Cerebellar cortex (tissue), 1 donor: ENCODE measurements at regions not wholly inside any gene's neighbourhood (a gene's known extent, or its start where the extent isn't known, plus 50 kb on each side); places are given as distances from the start of the nearest gene placed in this dataset.
"Not testable (repeated sequence)": the region's sequence is repeated elsewhere in the genome, so short reads cannot be mapped to it uniquely, and the experiment has no call there.

Experiments
- DNase-seq: peaks from one replicate; pipeline ENCODE4 v3.0.0-alpha.2; 2015; ENCODE audit warnings: low spot score

DNA sequence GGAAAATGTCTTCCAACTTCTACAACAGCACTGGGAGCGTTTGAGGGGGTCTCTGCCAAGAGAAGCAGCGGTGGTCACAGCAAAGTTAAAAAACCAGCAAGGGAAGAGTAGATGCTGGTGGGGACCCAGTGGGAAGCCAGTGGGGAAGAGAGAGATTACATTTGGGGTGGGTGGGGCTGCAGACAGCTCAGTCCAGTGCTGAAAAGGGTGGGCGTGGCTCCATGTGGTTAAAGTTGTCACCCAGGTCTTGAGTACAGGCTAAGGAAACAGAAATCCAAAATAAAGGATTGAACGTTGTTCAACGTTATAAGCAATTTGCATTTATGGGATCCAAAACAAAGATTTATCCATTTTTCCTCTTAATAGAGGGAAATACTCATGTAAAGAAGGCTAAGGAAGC lies 106.3 kb upstream of the LY86 start:
- no peak for DNase-seq

DNA sequence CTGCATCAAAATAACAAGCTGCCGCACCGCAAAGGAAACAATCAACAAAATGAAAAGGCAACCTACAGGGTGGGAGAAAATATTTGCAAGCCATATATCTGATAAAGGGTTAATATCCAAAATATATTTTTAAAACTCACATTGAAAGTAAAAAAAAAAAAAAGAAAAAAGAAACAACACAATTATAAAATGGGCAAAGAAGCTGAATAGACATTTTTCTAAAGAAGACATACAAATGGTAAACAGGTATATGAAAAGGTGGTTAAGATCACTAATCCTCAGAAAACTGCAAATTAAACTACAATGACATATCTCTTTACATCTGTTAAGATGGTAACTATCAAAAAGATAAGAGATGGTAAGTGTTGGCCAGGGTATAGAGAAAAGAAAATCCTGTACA lies 105.4 kb upstream of the LY86 start:
- DNase-seq = no peak

DNA sequence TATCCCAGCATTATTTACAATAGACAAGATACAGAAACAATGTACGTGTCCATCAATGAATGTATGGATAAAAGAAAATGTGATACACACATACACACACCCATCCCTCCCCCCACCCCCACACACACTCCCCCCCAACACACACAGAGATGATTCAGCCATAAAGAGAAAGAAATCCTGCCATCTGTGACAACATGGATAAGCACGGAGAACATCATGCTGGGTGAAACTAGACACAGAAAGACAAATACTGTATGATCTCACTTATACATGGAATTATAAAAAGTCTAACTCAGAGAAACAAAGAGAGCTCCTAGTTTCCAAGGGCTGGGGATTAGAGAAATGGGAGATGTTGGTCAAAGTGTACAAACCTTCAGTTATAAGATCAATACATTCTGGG lies 104.8 kb upstream of the LY86 start:
- no peak for DNase-seq

DNA sequence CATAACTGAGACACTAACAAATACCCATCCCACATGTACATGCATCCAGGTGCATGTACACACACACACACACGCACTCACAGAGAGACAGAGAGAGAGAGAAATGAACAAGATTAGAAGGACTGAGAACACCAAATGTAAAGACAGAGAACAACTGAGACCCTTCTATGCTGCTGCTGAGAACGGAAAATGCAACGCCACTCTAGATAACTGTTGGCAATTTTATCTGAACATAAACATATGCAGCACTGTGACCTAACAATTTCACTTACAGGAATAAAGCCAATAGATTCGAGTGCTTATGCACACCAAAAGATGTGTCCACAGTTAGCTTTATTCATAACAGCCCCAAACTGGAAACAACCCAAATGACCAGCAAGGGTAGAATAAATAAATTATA lies 103.8 kb upstream of the LY86 start:
- no peak for DNase-seq

DNA sequence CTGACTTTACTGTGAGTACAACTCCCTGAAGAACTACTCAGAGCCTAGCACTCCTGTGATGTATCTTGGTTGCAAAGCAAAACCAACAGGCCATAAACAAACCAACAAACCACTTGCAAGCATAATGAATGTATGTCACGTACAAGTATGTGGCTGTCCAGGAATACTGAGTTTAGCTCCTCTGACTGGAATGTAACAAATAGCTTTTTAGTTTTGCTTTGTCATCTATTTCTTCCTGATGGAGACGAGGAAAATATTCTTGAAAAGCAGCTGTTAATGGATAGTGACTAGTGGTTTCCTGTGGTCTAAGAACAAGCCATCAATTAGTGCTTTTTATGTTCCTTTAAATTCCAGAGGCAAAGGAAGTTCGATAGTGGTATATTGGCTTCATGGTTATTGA lies 101.9 kb upstream of the LY86 start:
- DNase-seq = no peak

DNA sequence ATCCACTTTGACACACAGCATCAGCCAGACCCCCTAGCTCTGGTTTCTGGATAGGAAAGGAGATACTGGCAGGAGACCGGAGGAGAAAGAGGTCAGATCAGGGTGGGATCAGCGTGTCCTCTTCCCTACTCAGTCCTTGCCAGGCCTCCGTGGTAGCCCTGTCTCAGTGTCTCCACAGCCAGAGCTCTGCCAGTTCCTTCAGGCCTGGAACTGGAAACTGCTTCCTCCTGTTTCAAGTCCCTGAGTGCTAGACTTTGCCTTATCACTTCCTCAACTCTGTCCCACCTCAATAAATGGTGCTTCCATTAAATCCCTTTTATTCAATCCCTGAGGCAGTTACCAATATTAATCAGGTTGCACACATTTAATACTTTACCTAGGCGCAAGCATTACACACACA lies 96.8 kb upstream of the LY86 start:
- no peak for DNase-seq

DNA sequence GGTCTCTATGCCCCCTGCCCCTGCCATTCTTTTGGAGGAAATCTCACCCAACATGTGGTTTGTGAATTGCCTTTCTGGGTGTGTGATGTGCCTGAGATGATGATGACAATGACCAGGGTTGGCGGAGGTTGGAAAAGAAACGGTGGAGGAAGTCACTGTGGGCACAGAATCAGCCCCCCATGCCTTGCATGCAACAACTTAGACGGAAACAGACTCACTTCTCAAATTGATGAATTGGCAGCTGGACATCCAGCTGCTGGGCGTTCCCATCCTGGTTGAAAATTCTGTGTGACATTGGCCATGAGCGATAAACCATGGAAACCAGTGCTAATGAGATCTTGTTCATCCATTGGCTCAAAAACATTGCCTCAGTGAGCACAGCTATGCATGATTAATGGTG lies 95.8 kb upstream of the LY86 start:
- DNase-seq = no peak

DNA sequence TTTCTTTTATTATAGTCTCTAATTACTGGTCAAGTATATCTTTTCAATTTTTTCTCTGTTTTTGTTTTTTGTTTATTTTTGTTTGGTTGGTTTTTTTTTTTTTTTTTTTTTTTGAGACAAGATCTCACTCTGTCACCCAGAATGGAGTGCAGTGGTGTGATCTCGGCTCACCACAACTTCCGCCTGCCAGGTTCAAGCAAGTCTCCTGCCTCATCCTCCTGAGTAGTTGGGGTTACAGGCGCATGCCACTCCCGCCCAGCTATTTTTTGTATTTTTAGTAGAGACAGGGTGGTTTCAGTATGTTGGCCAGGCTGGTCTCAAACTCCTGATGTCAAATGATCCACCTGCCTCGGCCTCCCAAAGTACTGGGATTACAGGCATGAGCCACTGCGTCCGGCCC lies 94.4 kb upstream of the LY86 start:
- DNase-seq = not testable (repeated sequence)

DNA sequence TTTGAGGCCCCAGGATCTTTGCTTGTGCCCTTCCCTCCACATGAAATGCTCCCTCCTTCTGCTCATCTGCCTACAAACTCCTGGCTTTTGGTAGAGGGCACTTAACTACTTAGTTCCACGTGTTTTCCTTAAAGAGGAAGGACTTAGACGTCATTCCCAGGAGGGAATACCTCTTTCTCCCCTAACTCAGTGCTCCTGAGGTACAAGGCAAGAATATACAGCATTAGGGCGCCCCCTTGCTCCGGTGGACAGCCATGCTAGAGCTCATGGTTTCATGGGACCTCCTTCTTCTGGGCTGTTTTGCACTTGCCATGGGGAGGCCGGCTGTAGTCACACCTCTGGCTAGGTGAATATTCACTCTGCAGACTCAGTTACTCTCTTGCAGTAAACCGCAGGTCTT lies 93.8 kb upstream of the LY86 start:
- peak; percentile 26 for DNase-seq

DNA sequence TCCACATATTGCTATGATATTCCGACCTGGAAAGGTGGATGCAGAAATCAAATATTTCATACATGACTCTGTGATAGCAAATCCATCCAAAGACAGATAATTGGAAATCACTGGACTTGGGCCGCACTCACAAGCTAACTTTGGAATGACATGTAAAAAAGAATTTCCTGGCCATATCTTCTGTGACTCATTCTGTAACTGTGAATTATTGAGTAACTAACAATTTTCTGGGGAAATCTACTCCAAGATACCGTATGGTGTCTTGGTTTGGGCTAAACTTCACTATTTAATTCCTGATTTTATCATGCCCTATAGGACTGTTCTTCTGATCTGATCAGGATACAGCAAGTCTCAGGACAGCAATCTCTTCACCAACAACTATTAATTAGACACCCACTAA lies 92.7 kb upstream of the LY86 start:
- no peak for DNase-seq

DNA sequence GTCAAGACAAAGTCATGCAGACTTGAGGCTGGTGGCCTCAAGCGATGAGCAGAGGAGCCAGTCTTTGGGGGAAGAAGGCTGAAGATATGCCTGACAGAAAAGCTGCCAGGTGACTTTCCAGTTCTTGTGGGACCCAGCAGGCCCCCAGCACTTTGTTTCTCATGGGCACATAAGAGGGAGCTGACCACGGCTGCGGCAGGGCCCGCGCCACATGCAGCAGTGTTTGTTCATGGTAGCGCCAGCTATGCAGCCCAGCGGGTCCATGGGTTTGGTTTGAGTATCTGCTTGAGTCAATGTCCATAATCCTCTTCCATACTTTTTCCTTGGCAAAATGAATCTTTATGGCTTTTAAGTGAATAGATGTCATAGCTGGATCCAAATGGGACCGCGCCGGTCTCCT lies 91.0 kb upstream of the LY86 start:
- no peak for DNase-seq

DNA sequence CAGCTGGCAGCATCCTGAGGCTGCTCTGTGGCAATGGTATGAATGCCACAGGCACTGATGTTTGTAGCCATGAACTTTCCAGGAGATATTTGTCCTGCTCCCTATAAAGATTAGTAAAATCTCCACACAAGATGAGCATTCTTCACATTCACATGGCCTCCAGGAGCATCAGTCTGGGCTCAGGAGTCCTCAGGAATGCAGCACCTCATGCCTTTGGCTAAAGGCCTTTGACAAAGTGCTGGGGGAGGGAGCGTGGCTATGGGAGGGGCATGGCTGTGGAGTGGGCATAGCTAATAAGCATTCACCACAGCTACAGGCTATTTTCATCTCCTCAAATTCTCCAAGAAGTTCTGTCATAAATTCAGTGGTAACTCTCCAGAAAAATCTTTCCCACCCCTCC lies 90.5 kb upstream of the LY86 start:
- no peak for DNase-seq

DNA sequence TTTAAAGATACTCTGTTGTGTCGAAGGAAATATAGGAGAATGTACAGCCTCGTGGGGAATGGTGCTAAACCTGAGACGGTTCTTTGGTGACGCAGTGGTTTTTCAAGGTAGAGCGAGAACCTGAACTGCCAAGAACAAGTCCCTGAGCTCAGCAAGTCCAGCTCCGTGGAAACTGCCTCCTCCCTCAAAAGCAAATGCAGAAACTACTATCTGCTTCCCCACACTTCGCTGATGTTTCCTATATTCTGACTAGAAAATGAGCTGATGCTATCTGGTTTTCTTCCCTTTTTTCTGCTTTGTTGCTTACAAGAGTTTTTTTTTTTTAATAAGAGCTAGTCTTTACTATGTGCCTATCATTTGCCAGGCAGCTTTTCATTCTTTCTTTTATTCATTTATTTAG lies 85.3 kb upstream of the LY86 start:
- DNase-seq = no peak

DNA sequence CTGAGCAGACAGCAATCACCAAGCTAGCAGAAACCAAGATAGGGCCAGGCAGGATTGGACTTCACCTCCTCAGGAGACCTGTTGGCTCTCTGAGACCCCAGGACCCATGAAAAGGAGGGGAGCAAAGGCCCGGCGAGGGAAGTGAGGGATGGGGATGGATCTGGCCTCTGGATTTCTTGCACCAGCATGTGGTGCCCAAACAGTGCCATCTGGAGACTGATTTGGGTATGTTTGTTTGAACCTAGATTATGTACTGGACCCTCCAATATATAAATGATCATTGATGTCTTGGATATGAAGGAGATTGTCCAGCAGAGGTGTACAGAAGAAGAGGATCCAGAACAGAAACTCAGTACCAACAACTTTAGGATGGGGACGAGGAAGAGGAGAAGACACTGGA lies 83.4 kb upstream of the LY86 start:
- no peak for DNase-seq

DNA sequence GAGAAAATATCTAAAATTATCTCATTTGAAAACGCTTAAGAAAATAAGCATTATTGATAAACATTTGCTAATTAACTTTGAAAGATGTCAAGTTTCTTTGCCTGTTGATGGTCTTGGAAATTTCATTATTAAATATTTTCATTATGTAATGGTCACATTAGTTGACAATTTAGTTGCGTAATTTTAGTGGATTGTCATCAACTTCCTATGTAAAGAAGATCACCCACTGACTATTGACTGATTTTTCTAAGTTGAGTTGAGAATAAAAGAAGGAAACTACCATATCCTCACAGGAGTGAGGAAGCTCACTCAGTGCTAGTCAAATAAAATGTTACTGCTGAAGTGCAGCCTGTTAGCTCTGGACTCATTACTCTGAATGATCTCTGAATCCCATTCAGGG lies 79.9 kb upstream of the LY86 start:
- DNase-seq = no peak

DNA sequence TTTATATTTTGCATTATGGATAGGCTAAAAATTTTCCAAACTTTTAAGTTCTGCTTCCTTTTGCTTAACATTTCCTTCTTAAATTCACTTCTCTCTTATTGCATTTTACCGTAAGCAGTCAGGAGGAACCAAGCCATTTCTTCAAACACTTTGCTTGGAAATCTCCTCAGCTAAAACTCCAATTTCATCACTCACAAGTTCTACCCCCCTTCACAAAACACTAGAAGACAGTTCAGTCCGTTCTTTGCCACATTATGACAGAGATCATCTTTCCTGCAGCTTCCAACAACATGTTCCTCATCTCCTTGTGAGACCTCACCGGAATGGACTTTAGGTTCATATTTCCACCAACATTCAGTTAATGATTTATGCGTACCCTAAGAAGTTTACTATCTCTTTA lies 79.2 kb upstream of the LY86 start:
- DNase-seq = no peak

DNA sequence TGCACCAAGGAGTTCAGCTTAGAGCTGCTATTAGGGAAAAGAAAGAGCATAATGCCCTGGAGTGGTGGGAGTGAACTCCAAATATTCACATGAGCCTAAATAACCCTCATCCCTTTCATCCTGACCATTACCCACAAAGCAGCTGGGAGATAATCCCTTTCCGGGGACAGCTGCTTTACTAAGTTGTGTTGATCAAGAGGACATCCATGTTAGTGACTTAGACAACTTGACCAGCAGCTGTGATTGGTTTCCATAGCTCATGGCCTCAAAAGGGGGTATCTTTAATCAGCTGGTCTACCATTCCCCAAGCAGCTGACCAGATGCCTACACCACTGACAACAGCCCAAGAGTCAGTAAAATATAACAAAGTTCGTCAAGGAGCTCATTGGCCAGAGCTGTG lies 75.8 kb upstream of the LY86 start:
- no peak for DNase-seq

DNA sequence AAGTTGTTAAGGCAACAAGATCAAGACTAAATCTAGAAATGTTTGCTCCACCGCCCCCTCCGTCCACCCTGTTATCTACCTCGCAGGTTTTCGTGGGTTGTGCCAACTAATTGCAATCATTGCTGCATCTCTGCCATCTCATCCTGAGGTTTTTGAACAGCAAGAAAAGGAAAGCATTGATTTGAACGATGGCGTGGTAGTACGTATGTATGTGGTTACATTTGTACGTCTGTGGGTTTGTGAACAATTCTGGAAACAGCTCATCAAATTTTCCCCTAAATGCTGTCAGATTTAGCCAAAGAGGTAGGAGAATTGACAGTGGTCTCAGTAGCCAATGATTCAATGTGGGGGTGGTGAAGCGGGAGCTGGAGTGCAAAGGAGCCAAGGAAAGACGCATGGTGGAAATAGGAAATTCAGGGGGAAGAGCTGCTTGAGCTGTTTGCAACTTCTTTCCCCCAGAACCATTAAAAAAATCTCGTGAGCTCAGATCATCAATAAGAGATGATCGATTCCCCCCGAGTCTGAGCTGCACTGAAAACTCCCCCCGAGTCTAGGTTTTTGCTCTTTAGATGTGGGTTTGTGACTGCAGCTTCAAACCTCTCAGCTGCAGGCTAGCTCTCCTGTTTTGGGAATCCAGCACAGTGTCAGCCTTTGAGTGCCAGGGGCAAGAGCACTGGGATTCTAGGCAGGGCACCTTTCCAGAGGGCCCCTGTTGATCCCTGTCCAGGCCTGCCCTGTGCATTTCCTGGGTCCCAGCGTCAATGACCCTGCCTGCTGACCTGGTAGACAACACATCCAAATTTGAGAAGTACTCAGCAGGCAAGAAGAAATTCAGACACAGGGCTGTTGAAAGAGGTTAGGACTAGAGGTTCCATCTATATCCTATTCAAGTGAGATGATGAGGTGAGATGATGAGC lies 72.6 kb upstream of the LY86 start:
- DNase-seq = no peak

DNA sequence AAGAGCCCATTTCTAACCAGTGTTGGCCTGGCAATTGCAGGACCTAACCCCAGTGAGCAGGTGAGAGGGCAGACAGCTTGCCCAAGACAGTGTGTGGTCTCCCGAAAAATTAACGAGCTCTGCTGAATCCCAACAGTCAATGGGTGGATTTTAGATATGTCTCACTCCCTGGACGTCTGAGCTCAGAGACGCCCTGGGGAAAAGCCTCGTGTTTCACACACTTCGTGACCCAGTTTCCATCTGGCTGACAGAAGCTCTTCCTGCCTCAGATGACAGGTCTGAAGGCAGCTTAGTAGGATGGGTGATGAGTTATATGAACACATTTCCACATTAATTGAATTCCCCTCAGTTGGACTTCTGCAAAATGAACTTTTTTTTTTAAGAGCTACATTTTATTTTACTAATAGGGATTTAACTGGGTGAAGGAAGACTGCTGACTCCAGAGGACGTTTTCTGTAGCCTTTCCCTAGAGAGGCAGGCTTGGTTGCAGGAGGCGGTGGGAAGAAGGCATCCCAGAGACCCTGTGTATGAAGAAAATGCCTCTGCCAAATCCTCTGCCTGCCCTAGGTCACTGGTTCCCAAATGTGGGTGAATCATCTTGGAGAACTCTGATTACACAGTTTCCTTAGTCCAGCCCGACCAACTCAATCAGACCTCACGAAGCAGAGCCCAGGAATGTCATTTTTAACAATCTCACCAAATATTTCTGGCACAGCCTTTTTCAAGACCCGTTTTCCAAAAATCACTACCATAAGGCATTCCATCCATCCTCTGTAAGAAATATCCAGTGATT lies 71.7 kb upstream of the LY86 start:
- DNase-seq = no peak

DNA sequence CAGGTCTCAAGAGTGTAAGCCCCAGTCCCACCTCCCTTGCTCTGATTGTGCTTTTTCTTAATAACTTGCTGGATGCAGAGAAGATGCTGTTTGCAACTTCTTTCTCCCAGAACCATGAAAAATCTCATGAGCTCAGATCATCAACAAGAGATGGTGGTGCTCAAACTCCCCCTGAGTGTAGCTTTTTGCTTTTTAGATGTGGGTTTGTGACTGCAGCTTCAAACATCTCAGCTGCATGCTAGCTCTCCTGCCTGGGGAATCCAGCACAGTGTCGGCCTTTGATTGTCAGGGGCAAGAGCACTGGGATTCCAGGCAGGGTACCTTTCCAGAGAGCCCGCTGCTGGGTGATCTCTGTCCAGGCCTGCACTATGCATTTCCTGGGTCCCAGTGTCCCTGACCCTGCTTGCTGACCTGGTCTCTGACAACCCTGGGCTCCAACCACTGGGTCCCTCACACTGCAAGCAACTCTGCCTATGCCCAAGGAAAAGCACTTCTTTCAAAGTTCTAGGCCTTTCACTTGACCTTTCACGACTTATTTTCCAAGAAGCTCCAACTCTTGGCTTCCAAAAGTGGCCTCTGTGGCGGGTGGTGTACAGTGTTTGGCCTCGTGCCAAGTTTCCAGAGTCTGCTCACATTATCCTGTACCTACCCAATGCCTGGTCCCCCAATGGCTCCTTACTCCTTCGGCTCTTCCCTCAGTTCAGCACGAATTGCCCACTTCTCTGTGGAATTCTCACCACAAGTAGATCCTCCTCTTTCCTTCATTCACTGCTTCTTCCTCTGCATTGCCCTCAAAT lies 69.7 kb upstream of the LY86 start:
- DNase-seq = no peak

DNA sequence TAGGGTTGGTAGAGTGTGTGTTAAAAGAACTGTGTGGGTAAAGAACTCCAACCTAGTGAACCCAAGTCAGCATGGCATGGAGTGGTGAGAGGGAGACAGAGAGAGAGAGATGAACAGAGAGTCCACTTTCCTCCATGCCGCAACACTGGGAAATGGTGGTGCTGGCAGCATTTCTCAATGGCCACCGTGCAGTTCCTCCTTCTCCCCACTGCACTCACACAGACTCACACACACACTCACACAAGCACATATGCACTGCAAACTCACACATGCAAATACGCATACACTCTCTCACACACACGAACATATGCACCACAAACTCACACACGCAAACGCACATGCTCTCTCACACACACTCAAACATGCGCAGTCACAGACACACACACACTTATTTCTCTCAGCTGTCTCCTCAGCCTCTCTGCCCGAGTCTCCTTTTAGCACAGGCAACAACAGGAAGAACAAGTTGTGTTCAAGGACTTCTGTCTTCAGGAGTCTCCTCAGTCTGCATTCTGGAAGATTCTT lies 66.5 kb upstream of the LY86 start:
- no peak for DNase-seq

DNA sequence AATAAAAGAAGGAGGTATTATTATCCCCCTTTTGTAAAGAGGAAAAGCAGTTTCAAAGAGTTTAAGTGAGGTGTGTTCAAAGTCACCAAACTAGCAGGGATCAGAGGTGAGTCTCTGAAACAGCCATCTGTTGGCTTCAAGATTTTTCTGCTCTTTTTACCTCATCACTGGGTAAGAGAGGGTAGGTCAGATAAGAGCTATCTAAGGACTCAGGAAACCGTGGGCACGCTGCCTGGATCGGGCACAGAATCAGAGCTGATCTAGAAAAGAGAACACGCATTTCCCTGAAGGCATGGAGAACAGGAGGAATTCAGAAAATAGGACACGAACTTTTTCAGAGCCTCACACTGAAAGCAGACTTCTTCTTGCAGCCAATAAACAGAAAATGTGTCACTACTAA lies 65.8 kb upstream of the LY86 start:
- peak; percentile 20 for DNase-seq
